ENCODE measurements at regions not wholly inside any gene's neighbourhood (a gene's known extent, or its start where the extent isn't known, plus 50 kb on each side); places are given as distances from the start of the nearest gene placed in this dataset.

DNA sequence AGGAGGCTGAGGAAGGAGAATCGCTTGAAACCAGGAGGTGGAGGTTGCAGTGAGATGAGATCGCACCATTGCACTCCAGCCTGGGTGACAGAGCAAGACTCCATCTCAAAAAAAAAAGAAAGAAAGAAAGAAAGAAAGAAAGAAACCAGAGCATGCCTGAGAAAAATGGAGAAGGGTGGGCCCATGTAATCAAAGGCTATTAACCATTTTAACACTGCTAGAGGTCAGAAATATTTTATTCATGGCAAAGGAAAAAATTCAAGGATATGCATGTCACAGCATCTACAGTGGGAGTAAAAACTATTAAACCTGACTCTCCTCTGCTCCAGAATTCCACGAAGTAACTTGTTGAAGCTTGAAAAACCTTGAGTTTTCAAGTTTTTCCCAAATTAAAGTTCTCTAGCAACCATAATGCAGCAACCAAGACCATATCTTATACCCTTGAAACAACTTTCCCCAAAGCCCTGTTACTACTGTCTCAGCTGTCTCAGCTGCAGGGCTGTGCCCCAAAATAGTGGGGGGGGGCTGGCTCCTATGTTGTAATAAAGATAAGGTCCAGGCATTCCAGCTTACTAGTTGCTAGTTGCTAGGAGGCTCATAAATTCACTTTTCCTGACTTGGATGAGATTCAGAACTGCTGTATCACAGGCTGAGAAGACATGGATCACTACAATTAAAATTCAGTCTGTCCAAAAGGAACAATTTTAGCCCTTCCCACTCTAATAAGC, 112.9 kb upstream of the SOD1 start:
- DNase-seq (ENCODE audit: low read depth) = no peak
- H3K4me3 ChIP-seq (ENCODE audit: low read depth, low read length) = no peak overlapping the region
- in situ Hi-C loops (cut with HindIII; ENCODE audit: low sequenced_read_pairs) = no loop called here
- TF ChIP-seq, protein P1, sequence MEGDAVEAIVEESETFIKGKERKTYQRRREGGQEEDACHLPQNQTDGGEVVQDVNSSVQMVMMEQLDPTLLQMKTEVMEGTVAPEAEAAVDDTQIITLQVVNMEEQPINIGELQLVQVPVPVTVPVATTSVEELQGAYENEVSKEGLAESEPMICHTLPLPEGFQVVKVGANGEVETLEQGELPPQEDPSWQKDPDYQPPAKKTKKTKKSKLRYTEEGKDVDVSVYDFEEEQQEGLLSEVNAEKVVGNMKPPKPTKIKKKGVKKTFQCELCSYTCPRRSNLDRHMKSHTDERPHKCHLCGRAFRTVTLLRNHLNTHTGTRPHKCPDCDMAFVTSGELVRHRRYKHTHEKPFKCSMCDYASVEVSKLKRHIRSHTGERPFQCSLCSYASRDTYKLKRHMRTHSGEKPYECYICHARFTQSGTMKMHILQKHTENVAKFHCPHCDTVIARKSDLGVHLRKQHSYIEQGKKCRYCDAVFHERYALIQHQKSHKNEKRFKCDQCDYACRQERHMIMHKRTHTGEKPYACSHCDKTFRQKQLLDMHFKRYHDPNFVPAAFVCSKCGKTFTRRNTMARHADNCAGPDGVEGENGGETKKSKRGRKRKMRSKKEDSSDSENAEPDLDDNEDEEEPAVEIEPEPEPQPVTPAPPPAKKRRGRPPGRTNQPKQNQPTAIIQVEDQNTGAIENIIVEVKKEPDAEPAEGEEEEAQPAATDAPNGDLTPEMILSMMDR (IDR thresholded peaks at IDR 0.05; ENCODE audit: low read depth, low read length, missing control alignments) = no peak

DNA sequence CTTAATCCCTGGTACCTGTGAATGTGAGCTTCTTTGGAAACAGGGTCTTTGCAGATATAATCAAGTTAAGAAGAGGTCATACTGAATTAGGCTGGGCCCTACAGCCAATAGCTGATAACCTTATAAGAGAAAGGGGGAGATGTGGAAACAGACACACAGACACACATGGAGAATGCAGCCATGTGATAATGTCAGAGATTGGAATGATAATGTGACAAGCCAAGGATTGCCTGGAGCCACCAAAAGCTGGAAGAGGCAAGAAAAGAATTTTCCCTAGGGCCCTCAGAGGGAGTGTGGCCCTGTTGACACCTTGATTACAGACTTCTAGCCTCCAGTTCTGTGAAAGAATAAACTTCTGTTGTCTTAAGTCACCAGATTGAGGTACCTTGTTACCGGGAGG, 114.5 kb upstream of the SOD1 start:
- in situ Hi-C loops (cut with HindIII; ENCODE audit: low sequenced_read_pairs) = no loop called here
- H3K4me3 ChIP-seq (ENCODE audit: low read depth, low read length) = no peak overlapping the region
- DNase-seq (ENCODE audit: low read depth) = no peak
- TF ChIP-seq, protein P1 (IDR thresholded peaks at IDR 0.05; ENCODE audit: low read depth, low read length, missing control alignments) = no peak

DNA sequence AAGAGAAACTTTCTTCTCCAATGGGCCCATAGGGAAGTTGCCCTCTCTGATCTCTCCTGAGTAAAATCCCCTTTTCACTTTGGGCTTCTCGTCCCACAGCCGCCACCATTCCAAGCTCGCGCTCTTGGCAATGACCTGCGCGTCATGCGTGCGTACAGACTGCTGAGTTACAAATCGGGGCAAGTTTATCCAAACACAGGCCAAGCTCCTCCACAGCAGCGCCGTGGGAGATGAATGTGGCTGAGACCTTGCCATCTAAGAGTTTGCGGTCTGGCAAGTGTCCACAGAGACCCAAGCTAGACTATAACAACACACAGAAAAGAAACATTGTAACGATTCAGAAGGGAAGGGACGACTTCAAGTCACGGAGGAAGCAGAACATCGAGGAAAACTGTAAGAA, 116.3 kb upstream of the SOD1 start:
- TF ChIP-seq, protein P1 (IDR thresholded peaks at IDR 0.05; ENCODE audit: low read depth, low read length, missing control alignments) = no peak
- in situ Hi-C loops (cut with HindIII; ENCODE audit: low sequenced_read_pairs) = no loop called here
- DNase-seq (ENCODE audit: low read depth) = peak; percentile 92
- peak overlapping the region; percentile 20 for H3K4me3 ChIP-seq (ENCODE audit: low read depth, low read length)

DNA sequence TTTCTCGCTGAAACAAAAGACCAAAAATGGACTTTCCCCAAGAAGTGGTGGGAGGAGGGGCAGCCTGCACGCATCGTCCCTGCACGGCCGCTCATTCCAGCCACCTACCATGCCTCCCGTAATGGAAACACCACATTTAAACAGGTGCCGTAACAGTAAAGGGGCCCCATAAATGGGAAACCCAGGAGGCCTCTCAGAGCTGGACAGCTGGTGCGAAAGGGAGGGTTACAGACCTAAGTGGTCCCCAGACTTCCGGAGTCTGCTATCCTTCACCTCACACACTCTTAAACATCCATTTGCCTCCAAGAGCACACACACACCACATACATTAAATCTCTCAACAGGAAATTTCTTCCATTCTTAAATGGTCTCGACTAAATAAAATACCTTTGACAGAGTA, 120.7 kb upstream of the SOD1 start:
- in situ Hi-C loops (cut with HindIII; ENCODE audit: low sequenced_read_pairs) = no loop called here
- no peak overlapping the region for H3K4me3 ChIP-seq (ENCODE audit: low read depth, low read length)
- DNase-seq (ENCODE audit: low read depth) = no peak
- TF ChIP-seq, protein P1 (IDR thresholded peaks at IDR 0.05; ENCODE audit: low read depth, low read length, missing control alignments) = no peak

DNA sequence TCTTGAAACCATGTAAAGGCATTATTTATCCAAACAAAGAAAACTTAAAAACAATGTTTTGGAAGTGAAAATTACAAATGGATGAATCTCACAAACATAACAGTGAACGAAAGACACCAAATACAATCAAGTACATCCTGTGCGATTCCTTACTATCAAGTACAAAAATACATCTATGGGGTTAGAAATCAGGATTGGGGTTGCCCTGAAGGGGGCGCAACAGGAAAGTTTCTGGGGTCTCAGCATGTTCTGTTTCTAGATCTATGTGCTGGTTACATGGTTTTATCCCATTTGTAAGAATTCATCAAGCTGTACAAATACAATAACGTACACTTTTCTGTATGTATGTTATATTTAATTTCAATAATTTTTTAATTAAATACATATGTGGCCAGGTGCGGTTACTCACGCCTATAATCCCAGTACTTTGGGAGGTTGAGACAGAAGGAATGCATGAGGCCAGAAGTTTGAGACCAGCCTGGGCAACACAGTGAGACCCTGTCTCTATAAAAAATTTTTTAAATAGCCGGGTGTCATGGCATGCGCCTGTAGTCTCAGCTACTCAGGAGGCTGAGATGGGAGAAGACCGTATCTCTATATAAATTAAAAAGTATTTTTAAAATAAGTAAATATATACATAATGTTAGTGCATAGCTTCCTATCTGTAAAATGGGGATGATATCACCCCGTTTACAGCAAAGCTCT, 121.5 kb upstream of the SOD1 start:
- TF ChIP-seq, protein P1 (IDR thresholded peaks at IDR 0.05; ENCODE audit: low read depth, low read length, missing control alignments) = no peak
- no peak overlapping the region for H3K4me3 ChIP-seq (ENCODE audit: low read depth, low read length)
- DNase-seq (ENCODE audit: low read depth) = no peak
- in situ Hi-C loops (cut with HindIII; ENCODE audit: low sequenced_read_pairs) = no loop called here

DNA sequence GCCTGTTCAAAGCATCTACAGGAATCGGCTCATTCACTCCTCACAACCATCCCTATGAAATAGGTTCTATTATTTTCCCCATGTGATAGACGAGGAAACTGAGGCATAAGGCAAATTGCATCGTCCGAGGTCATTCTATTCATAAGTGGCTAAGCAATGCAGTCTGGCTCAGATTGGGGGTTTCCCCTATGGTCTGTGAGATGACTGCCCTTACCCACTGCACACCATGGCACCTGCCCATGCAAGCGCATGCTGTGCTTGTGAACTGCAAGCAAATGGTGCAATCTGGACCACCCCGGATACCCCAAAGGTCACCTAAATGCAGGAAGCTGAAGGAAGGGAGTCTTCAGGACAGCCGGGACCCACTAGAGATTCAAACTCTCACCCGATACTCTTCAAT, 123.4 kb upstream of the SOD1 start:
- DNase-seq (ENCODE audit: low read depth) = no peak
- in situ Hi-C loops (cut with HindIII; ENCODE audit: low sequenced_read_pairs) = no loop called here
- no peak overlapping the region for H3K4me3 ChIP-seq (ENCODE audit: low read depth, low read length)
- TF ChIP-seq, protein P1 (IDR thresholded peaks at IDR 0.05; ENCODE audit: low read depth, low read length, missing control alignments) = no peak

Measured in astrocyte of the cerebellum (primary cell).